HepG2 (cell line): ENCODE measurements at regions not wholly inside any gene's neighbourhood (a gene's known extent, or its start where the extent isn't known, plus 50 kb on each side); places are given as distances from the start of the nearest gene placed in this dataset.

Experiments
- ATAC-seq: fragments of 200-7000 bp; cut with Tn5 transposase; 3 replicates; pipeline ENCODE4 v1.9.1; 2020; ENCODE audit warnings: mild to moderate bottlenecking, moderate library complexity
- BruUV-seq: library from RNA; stranded (reverse); fragments of 400-500 nt; replicated peaks from 2 replicates; lab custom pipeline; 2021; lab: Mats Ljungman, UMichigan
- CTCF ChIA-PET: fragments of 300-600 bp; formaldehyde crosslinking; extraction: SDS; loops from one replicate; lab custom pipeline; 2021; ENCODE audit warnings: low total read pairs, inconsistent platforms, low intra/inter-chr PET ratio; lab: Yijun Ruan, JAX
- POLR2A ChIA-PET: fragments of 350-600 bp; sonication (Branson Sonifier 250); formaldehyde crosslinking; loops from one replicate; lab custom pipeline; 2020; ENCODE audit warnings: antibody characterized with exemption, inconsistent platforms; lab: Yijun Ruan, JAX
- DNase-seq: peaks from one replicate; pipeline ENCODE4 v3.0.0-alpha.2; 2015; ENCODE audit warnings: low spot score
- FAIRE-seq: peaks from 3 replicates; lab custom pipeline; 2011; peaks lifted over from hg19 to GRCh38; lab: Jason Lieb, UNC
- H2AFZ ChIP-seq: one replicate; pipeline ENCODE4 v1.6.1; 2011; ENCODE audit warnings: low read length, inconsistent platforms
- H3K27ac ChIP-seq: fragments of 300-600 bp; 3 replicates; pipeline ENCODE4 v1.8.0; 2011; ENCODE audit warnings: mixed run types, mild to moderate bottlenecking, mixed read lengths, low read length, inconsistent platforms; ENCODE audit not compliant: insufficient read depth; ENCODE audit errors: extremely low read length
- H3K27me3 ChIP-seq, 2 experiments: fragments of 200-600 bp in 1 of 2; 2 replicates in 1 of 2; 3 replicates in 1 of 2; pipeline versions ENCODE4 v1.6.0 to v1.8.0; 2011; ENCODE audit warnings: low read length in 2 of 2, mild to moderate bottlenecking in 2 of 2, moderate library complexity in 2 of 2, inconsistent platforms in 1 of 2; ENCODE audit not compliant: insufficient read depth in 2 of 2, control insufficient read depth in 1 of 2
- H3K36me3 ChIP-seq, 2 experiments: fragments of 200-600 bp in 1 of 2; replicated peaks in 1 of 2; 2 replicates in 1 of 2; 3 replicates in 1 of 2; pipeline versions ENCODE4 v1.5.1 to v1.8.0; 2011; ENCODE audit warnings: low read length in 2 of 2, inconsistent platforms in 1 of 2; ENCODE audit not compliant: insufficient read depth in 2 of 2, control insufficient read depth in 1 of 2
- H3K4me1 ChIP-seq: 2 replicates; pipeline ENCODE4 v1.5.1; 2012; ENCODE audit warnings: low read length, inconsistent platforms; ENCODE audit not compliant: insufficient read depth
- H3K4me2 ChIP-seq: 2 replicates; pipeline ENCODE4 v1.6.0; 2011; ENCODE audit warnings: low read depth, low read length, inconsistent platforms
- H3K4me3 ChIP-seq, 3 experiments: fragments of 200-600 bp in 1 of 3; sonication (generic), shearing (Covaris generic) in 1 of 3; replicated peaks in 1 of 3; 2 replicates each; pipeline ENCODE4 v1.5.1; 2011 to 2016; ENCODE audit warnings: low read length in 3 of 3, inconsistent platforms in 2 of 3, low read depth in 2 of 3, mild to moderate bottlenecking in 2 of 3, control low read depth in 1 of 3, mixed read lengths in 1 of 3; ENCODE audit not compliant: insufficient read depth in 1 of 3
- H3K79me2 ChIP-seq: one replicate; pipeline ENCODE4 v1.6.1; 2011; ENCODE audit warnings: low read length, inconsistent platforms; ENCODE audit not compliant: insufficient read depth
- H3K9ac ChIP-seq: 2 replicates; pipeline ENCODE4 v1.6.0; 2011; ENCODE audit warnings: mild to moderate bottlenecking, low read depth, low read length, inconsistent platforms; ENCODE audit not compliant: insufficient read depth
- H3K9me3 ChIP-seq: 2 replicates; pipeline ENCODE4 v1.5.1; 2012; ENCODE audit warnings: mild to moderate bottlenecking, low read length
- H4K20me1 ChIP-seq: 2 replicates; pipeline ENCODE4 v1.6.0; 2011; ENCODE audit warnings: inconsistent platforms, mild to moderate bottlenecking, low read length, moderate library complexity; ENCODE audit not compliant: insufficient read depth
- ATAD3A ChIP-seq: sonication (generic); formaldehyde crosslinking; IDR thresholded peaks from 2 replicates; pipeline ENCODE4 v1.4.0; 2020; ENCODE audit warnings: missing genetic modification reagents
- CBX2 ChIP-seq, 2 experiments: fragments of 200-600 bp in 1 of 2; sonication (generic); formaldehyde crosslinking in 1 of 2; IDR thresholded peaks; 2 replicates each; pipeline versions ENCODE4 v1.7.0 to v1.8.1; 2018 to 2022; ENCODE audit warnings: low read depth in 2 of 2, low read length in 1 of 2, mild to moderate bottlenecking in 1 of 2, missing genetic modification reagents in 1 of 2
- IRF2 ChIP-seq: IDR thresholded peaks from 2 replicates; pipeline ENCODE4 v1.6.1; 2018; ENCODE audit warnings: missing genetic modification reagents, missing compliant biosample characterization
- TRIM24 ChIP-seq: sonication (generic); formaldehyde crosslinking; IDR thresholded peaks from 2 replicates; pipeline ENCODE4 v1.8.0; 2022; ENCODE audit warnings: mild to moderate bottlenecking, missing genetic modification reagents
- ZFP41 ChIP-seq: sonication (generic); formaldehyde crosslinking; IDR thresholded peaks from 2 replicates; pipeline ENCODE4 v1.4.0; 2020; ENCODE audit warnings: mild to moderate bottlenecking, missing genetic modification reagents, borderline replicate concordance
- ZNF614 ChIP-seq: IDR thresholded peaks from 2 replicates; pipeline ENCODE4 v1.6.1; 2018; ENCODE audit warnings: missing biosample characterization, missing genetic modification reagents, inconsistent platforms, borderline replicate concordance
- ZNF788 ChIP-seq: sonication (generic); formaldehyde crosslinking; IDR thresholded peaks from 2 replicates; pipeline ENCODE4 v1.5.0; 2020; ENCODE audit warnings: mild to moderate bottlenecking, missing genetic modification reagents, borderline replicate concordance
- ZNF790 ChIP-seq: sonication (generic); formaldehyde crosslinking; IDR thresholded peaks from 2 replicates; pipeline ENCODE4 v1.8.0; 2022; ENCODE audit warnings: missing genetic modification reagents, mild to moderate bottlenecking, borderline replicate concordance
- ZSCAN30 ChIP-seq: sonication (generic); formaldehyde crosslinking; IDR thresholded peaks from 2 replicates; pipeline ENCODE4 v1.5.0; 2020; ENCODE audit warnings: mild to moderate bottlenecking, missing genetic modification reagents
- in situ Hi-C: cut with HindIII; loops from 2 replicates; pipeline ENCODE4 v1.10.0; 2017; ENCODE audit warnings: low pct_unique_long_range_greater_than_20kb; ENCODE audit not compliant: extremely low pct_ligation_motif_present
- intact Hi-C: fragments of 100-400 bp; cut with micrococcal nuclease; formaldehyde crosslinking; loops from one replicate; pipeline ENCODE4 v1.10.0; 2022; ENCODE audit not compliant: unreplicated experiment
- TF ChIP-seq, protein P1 (sequence below): sonication (generic); formaldehyde crosslinking; IDR thresholded peaks from 2 replicates; pipeline ENCODE4 v1.5.1; 2020; ENCODE audit warnings: mild to moderate bottlenecking, missing genetic modification reagents, borderline replicate concordance
- TF ChIP-seq, protein P2 (sequence below): sonication (generic); formaldehyde crosslinking; IDR thresholded peaks from 2 replicates; pipeline ENCODE4 v1.4.0; 2020; ENCODE audit warnings: missing genetic modification reagents, mild to moderate bottlenecking, borderline replicate concordance
- TF ChIP-seq, protein P3 (sequence below): IDR thresholded peaks from 2 replicates; pipeline ENCODE4 v1.6.1; 2018; ENCODE audit warnings: missing genetic modification reagents
- TF ChIP-seq, protein P4 (sequence below): sonication (generic); formaldehyde crosslinking; IDR thresholded peaks from 2 replicates; pipeline ENCODE4 v1.4.0; 2020; ENCODE audit warnings: missing genetic modification reagents
- TF ChIP-seq, protein P5 (sequence below): sonication (generic); formaldehyde crosslinking; IDR thresholded peaks from 2 replicates; pipeline ENCODE4 v1.4.0; 2020; ENCODE audit warnings: mild to moderate bottlenecking, missing genetic modification reagents

DNA sequence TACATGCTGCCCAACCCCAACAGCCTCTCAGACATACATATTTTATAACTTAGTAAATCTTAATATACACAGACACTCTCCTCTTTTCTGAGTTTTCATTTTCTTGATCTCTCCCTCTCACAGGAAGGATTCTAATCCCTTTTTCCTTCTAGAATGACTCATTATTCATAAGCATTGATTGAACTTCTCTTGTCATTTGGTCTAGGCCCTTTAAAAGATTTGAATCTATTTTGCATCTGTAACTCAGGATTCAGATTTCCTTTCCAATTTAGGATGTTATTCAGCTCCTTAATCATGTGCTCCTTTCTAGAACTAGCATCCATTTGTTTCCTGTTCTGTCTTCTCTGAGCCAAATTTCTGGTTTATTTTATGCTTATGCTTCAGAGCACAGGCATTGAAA lies 624.5 kb upstream of the SGO1 start:
- in situ Hi-C loops: no loop called here
- Histone ChIP-seq H3K36me3 (no peaks in the 10 kb centered on the region), H3K9ac (no peak overlapping the region), H3K79me2 (no peaks in the 10 kb centered on the region), H3K4me1 (no peaks in the 10 kb centered on the region), H3K27me3 (no peaks in the 10 kb centered on the region), H3K4me3 (no peak overlapping the region), H4K20me1 (no peaks in the 10 kb centered on the region), H2AFZ (no peak overlapping the region), H3K4me2 (no peak overlapping the region), H3K9me3 (peaks cover 90% of the 10 kb centered on the region), H3K27ac (no peak overlapping the region)
- CTCF ChIA-PET: no interaction called here
- no peak for FAIRE-seq
- POLR2A ChIA-PET: no interaction called here
- no peak for DNase-seq
- intact Hi-C loops: no loop called here
- no TSS peak for BruUV-seq
- ATAC-seq: no peak
- TF ChIP-seq, protein P1, sequence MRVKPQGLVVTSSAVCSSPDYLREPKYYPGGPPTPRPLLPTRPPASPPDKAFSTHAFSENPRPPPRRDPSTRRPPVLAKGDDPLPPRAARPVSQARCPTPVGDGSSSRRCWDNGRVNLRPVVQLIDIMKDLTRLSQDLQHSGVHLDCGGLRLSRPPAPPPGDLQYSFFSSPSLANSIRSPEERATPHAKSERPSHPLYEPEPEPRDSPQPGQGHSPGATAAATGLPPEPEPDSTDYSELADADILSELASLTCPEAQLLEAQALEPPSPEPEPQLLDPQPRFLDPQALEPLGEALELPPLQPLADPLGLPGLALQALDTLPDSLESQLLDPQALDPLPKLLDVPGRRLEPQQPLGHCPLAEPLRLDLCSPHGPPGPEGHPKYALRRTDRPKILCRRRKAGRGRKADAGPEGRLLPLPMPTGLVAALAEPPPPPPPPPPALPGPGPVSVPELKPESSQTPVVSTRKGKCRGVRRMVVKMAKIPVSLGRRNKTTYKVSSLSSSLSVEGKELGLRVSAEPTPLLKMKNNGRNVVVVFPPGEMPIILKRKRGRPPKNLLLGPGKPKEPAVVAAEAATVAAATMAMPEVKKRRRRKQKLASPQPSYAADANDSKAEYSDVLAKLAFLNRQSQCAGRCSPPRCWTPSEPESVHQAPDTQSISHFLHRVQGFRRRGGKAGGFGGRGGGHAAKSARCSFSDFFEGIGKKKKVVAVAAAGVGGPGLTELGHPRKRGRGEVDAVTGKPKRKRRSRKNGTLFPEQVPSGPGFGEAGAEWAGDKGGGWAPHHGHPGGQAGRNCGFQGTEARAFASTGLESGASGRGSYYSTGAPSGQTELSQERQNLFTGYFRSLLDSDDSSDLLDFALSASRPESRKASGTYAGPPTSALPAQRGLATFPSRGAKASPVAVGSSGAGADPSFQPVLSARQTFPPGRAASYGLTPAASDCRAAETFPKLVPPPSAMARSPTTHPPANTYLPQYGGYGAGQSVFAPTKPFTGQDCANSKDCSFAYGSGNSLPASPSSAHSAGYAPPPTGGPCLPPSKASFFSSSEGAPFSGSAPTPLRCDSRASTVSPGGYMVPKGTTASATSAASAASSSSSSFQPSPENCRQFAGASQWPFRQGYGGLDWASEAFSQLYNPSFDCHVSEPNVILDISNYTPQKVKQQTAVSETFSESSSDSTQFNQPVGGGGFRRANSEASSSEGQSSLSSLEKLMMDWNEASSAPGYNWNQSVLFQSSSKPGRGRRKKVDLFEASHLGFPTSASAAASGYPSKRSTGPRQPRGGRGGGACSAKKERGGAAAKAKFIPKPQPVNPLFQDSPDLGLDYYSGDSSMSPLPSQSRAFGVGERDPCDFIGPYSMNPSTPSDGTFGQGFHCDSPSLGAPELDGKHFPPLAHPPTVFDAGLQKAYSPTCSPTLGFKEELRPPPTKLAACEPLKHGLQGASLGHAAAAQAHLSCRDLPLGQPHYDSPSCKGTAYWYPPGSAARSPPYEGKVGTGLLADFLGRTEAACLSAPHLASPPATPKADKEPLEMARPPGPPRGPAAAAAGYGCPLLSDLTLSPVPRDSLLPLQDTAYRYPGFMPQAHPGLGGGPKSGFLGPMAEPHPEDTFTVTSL (CRISPR knock-in tag): no peak
- TF ChIP-seq, protein P2, sequence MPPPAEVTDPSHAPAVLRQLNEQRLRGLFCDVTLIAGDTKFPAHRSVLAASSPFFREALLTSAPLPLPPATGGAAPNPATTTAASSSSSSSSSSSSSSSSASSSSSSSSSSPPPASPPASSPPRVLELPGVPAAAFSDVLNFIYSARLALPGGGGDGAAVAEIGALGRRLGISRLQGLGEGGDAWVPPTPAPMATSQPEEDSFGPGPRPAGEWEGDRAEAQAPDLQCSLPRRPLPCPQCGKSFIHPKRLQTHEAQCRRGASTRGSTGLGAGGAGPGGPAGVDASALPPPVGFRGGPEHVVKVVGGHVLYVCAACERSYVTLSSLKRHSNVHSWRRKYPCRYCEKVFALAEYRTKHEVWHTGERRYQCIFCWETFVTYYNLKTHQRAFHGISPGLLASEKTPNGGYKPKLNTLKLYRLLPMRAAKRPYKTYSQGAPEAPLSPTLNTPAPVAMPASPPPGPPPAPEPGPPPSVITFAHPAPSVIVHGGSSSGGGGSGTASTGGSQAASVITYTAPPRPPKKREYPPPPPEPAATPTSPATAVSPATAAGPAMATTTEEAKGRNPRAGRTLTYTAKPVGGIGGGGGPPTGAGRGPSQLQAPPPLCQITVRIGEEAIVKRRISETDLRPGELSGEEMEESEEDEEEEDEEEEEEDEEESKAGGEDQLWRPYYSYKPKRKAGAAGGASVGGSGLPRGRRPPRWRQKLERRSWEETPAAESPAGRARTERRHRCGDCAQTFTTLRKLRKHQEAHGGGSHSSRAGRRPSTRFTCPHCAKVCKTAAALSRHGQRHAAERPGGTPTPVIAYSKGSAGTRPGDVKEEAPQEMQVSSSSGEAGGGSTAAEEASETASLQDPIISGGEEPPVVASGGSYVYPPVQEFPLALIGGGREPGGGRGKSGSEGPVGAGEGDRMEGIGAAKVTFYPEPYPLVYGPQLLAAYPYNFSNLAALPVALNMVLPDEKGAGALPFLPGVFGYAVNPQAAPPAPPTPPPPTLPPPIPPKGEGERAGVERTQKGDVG (CRISPR knock-in tag): no peak
- no peak for TF ChIP-seq IRF2 (CRISPR knock-in tag)
- no peak for TF ChIP-seq ZNF788 (CRISPR knock-in tag)
- TF ChIP-seq ZNF790: no peak
- TF ChIP-seq, protein P3, sequence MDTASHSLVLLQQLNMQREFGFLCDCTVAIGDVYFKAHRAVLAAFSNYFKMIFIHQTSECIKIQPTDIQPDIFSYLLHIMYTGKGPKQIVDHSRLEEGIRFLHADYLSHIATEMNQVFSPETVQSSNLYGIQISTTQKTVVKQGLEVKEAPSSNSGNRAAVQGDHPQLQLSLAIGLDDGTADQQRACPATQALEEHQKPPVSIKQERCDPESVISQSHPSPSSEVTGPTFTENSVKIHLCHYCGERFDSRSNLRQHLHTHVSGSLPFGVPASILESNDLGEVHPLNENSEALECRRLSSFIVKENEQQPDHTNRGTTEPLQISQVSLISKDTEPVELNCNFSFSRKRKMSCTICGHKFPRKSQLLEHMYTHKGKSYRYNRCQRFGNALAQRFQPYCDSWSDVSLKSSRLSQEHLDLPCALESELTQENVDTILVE (CRISPR knock-in tag): no peak
- TF ChIP-seq, protein P4, sequence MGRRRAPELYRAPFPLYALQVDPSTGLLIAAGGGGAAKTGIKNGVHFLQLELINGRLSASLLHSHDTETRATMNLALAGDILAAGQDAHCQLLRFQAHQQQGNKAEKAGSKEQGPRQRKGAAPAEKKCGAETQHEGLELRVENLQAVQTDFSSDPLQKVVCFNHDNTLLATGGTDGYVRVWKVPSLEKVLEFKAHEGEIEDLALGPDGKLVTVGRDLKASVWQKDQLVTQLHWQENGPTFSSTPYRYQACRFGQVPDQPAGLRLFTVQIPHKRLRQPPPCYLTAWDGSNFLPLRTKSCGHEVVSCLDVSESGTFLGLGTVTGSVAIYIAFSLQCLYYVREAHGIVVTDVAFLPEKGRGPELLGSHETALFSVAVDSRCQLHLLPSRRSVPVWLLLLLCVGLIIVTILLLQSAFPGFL (CRISPR knock-in tag): no peak
- TF ChIP-seq ZNF614 (CRISPR knock-in tag): no peak
- no peak for TF ChIP-seq ZFP41 (CRISPR knock-in tag)
- TF ChIP-seq ATAD3A (CRISPR knock-in tag): no peak
- no peak for TF ChIP-seq ZSCAN30 (CRISPR knock-in tag)
- TF ChIP-seq, protein P5, sequence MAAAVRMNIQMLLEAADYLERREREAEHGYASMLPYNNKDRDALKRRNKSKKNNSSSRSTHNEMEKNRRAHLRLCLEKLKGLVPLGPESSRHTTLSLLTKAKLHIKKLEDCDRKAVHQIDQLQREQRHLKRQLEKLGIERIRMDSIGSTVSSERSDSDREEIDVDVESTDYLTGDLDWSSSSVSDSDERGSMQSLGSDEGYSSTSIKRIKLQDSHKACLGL: no peak
- TF ChIP-seq CBX2 (IDR thresholded peaks at IDR 0.05; ENCODE audit: low read depth, low read length): no peak
- TF ChIP-seq CBX2 (CRISPR knock-in tag; IDR thresholded peaks at IDR 0.05; ENCODE audit: low read depth): no peak
- TF ChIP-seq TRIM24 (CRISPR knock-in tag): no peak
